Retina (tissue), 1 donor: ENCODE measurements at regions not wholly inside any gene's neighbourhood (a gene's known extent, or its start where the extent isn't known, plus 50 kb on each side); places are given as distances from the start of the nearest gene placed in this dataset.

Experiments
- DNase-seq: peaks from one replicate; pipeline ENCODE4 v3.0.0-alpha.2; 2016

GRCh38 chr2:6794448-6794847 is 71.3 kb downstream of the CMPK2 start:
- DNase-seq = no peak
